HG03457 (cell line): ENCODE measurements at regions not wholly inside any gene's neighbourhood (a gene's known extent, or its start where the extent isn't known, plus 50 kb on each side); places are given as distances from the start of the nearest gene placed in this dataset.
"Not testable (repeated sequence)": the region's sequence is repeated elsewhere in the genome, so short reads cannot be mapped to it uniquely, and the experiment has no call there.

ENCODE experiments used
- ATAC-seq: cut with Tn5 transposase; IDR thresholded peaks from one replicate; pipeline ENCODE4 v1.9.1; 2021; ENCODE audit warnings: moderate number of reproducible peaks; ENCODE audit not compliant: unreplicated experiment

DNA sequence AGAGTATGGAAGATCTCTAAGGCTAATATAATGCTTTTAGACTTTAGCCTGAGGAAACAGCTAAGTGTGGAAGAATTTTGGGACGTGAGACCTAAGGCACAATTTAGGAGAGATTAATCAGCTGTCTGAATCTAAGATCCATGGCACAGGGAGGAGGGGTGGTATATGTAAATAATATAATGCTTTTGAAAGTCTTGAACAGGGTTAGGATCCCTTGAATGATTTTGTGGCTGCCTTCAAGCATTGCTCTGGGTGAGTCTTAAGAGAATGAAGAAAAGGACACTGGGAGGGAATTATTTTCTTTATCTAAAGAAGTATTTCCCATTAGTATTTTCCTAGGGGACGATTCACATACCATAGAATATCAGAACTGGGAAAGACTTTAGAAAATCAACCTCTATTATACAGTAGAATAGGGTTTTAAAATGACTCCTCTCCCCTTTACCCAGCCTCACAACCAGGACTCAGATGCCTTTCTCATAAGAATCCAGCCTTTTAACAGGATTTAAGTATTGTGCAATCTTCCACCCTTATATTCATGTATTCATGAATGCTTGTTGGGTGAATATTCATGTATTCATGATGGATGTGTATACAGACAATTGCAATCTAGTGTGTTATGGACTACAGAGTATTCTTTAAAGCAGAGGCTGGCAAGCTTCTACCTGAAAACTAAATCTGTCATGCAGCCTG is 664.2 kb upstream of the CPEB2 start:
- ATAC-seq: no peak

- ATAC-seq: no peak
Observed at GRCh38 chr4:14338585-14339265, 663.6 kb upstream of the CPEB2 start.

DNA sequence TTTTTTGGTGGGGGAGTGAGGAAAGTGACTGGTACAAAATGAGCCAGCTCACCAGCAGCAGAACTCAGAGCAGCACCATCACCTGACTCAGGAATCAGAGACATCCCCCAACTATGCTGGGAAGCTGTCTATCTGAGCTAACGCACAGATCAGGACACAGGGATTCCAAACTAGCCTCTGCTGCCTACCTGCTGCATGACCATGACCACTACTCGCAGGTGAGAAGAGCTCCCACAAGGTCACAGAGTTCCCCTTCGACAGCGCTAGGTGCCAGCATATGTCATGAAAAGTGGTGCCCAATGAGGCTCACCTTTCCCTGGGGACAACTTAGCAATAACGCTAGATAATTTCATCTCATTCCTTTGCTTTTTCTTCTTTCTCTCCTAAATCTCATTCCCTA is 662.6 kb upstream of the CPEB2 start:
- no peak for ATAC-seq

GRCh38 chr4:14340321-14340720 is 662.0 kb upstream of the CPEB2 start:
- no peak for ATAC-seq

- no peak for ATAC-seq
Observed at GRCh38 chr4:14343961-14344360, 658.3 kb upstream of the CPEB2 start.

DNA sequence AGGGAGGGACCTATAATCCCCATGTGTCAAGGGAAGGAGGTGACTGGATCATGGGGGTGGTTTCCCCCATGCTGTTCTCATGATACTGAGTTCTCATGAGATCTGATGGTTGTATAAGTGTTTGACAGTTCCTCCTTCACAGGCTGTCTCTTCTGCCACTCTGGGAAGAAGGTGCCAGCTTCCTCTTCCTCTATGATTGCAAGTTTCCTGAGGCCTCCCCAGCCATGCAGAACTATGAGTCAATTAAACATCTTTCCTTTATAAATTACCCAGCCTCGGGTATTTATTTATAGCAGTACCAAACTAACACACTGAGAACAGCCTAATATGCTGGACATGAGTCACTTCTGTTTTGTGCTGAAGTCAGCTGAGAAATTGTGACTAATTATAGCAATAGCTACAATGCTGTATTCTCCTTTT is 656.9 kb upstream of the CPEB2 start:
- ATAC-seq: no peak

DNA sequence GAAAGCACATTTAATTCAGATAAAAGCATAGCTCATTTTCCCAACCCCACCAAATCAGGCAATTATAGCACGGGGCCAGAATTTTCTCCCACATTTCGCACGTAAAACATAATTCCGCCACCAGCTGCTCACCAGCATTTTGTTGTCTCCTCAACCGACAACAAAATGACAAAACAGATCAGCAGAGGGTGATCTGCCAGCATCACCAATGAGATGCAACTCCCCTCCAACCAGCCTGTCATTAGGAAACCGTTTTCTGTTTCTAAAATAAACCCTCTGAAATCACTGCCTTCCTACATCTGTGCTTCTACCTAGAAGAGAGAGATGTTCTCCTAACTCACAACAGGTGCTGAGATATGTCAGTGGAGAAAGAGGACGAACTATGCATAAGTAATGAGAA is 654.8 kb upstream of the CPEB2 start:
- no peak for ATAC-seq

- no peak for ATAC-seq
Observed at GRCh38 chr4:14348506-14348905, 653.8 kb upstream of the CPEB2 start.

- ATAC-seq: not testable (repeated sequence)
Observed at GRCh38 chr4:14358544-14359160, 643.6 kb upstream of the CPEB2 start.

- no peak for ATAC-seq
Observed at GRCh38 chr4:14359991-14360390, 642.3 kb upstream of the CPEB2 start.

- ATAC-seq: no peak
Observed at GRCh38 chr4:14361084-14361483, 641.2 kb upstream of the CPEB2 start.

DNA sequence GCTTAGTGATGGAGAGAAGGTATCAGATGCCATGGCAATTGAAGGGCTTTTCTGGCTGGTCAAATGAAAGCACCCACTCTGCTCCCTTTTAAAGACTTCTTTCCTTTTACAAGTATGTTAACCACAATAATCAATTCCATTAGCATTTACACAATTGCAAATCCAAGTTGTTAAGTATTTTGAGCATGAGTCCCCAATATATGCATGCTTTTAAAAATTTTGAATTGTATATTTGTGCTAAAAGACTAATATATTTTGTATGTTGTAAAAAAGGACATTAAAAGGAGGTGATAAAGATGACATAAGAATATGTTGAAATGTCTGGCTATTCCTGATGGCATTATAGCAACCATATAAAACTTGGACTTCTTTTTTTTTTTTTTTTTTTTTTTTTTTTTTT is 639.9 kb upstream of the CPEB2 start:
- no peak for ATAC-seq

GRCh38 chr4:14364953-14365536 is 637.2 kb upstream of the CPEB2 start:
- no peak for ATAC-seq

DNA sequence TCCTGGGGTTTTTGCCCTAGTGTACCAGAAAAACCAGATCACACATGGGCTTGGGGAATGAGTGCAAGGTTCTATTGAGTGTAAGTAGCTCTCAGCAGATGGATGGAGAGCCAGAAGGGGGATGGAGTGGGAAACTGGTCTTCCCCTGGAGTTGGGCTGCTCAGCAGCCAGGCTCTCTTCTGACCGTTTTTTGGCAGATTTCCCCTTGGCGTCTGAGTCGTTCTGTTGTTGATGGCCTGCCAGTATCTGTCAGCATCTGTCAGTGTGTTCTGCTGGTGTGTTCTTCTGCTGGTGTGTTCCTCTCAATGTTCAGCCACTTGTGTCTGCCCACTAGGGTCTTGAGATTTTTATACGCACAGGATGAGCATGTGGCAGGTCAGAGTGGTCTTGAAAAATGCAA is 633.9 kb upstream of the CPEB2 start:
- no peak for ATAC-seq

DNA sequence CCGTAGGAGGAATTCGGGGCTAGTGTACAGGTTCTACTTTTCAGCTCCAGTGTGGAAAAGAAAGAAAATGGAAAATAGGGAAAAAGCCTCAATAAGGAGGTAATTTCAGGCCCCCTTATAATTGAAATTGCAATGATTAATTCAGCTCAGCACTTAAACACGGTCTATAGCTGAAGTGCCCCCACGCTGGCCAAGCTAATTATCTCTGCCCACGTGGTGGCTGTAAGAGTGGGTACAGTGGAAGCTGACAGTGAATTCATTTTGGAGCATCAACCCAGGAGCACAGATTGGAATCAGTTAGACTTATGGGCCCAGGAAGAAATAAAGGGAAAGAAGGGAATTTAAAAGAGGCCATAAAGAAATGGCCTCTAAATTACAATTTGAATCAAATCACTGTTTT is 631.1 kb upstream of the CPEB2 start:
- no peak for ATAC-seq

GRCh38 chr4:14375816-14376215 is 626.5 kb upstream of the CPEB2 start:
- no peak for ATAC-seq

- no peak for ATAC-seq
Observed at GRCh38 chr4:14379183-14379582, 623.1 kb upstream of the CPEB2 start.

DNA sequence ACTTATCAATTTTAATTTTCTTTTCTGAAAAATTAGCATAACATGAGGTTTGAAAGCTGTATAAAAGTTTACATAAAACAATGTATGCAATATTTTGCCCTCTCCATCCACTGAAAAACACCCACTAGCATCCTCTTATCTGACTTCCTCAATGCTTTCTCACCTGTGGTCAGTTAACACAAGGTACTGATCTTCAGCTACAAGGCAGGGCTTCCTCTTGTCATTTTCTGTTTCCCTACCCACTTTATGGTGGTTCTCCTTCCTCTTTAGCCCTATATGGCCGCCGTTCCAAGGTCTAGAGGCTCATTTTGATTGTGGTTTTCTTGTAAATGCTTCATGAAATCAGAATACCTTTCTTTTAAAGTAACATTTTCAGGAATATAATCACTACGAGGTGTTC is 618.6 kb upstream of the CPEB2 start:
- ATAC-seq: no peak

DNA sequence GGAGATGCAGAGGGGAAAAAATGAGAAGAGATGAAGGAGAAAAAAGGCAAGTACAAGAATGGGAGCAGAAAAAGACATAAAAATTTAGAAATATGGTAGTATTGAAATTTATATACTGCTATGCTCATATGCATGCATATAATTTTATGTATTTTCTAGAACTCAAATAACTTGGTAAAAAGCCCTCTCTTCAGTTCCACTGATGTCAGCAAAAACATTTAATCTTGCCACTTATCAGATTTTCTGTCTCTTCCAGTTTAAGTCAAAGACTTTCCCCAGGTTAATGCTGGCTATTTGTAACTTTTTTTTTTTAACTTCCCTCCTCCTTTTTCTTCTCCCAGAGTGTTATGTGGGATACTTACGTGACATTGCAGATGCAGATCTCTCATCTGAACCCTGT is 617.5 kb upstream of the CPEB2 start:
- ATAC-seq: no peak

DNA sequence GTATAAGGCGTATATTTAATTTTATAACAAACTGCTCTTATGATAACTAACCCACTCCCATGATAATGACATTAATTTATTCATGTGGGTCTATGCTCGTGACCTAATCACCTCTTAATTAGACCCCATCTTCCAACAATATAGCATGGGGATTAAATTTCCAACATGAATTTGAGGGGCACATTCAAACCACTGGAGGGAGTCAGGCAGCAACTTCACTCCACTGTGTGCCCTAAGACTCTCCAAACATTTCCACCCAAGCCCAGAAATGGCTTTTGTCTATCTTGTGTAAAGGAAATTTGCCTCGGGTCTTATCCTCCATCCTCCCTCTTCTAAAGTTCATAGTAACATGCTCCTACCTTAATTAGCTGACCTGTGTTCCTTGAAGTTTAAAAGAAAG is 616.1 kb upstream of the CPEB2 start:
- ATAC-seq: no peak

GRCh38 chr4:14387647-14388046 is 614.6 kb upstream of the CPEB2 start:
- no peak for ATAC-seq

DNA sequence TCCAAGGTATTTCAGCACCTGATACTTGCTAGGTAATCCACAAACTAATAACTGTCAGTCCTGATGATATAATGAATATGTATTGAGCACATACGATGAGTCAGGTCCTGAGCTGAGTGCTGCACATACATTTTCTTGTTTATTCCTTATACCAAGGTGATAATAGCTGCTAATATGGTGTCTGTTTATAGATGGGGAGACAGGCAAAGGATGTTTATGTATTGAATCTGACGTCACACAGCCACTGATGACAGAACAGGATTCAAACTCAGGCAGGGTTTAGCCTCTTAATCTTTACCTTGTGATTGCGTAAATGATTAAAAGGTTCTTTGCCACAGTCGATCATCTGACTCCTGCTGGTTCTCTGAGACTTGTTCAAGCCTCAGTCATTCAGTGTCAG is 609.9 kb upstream of the CPEB2 start:
- ATAC-seq: no peak
